GM12891 (cell line): ENCODE measurements at regions not wholly inside any gene's neighbourhood (a gene's known extent, or its start where the extent isn't known, plus 50 kb on each side); places are given as distances from the start of the nearest gene placed in this dataset.

Experiments
- POLR2A ChIP-seq: IDR thresholded peaks from 2 replicates; pipeline ENCODE4 v1.6.1; 2011; ENCODE audit warnings: low read depth, low read length, control low read depth
- POLR2AphosphoS5 ChIP-seq: IDR thresholded peaks from 2 replicates; pipeline ENCODE4 v1.6.1; 2011; ENCODE audit warnings: low read depth, low read length, control low read depth
- TAF1 ChIP-seq: IDR thresholded peaks from 2 replicates; pipeline ENCODE4 v1.6.1; 2011; ENCODE audit warnings: low read depth, low read length, control low read depth

DNA sequence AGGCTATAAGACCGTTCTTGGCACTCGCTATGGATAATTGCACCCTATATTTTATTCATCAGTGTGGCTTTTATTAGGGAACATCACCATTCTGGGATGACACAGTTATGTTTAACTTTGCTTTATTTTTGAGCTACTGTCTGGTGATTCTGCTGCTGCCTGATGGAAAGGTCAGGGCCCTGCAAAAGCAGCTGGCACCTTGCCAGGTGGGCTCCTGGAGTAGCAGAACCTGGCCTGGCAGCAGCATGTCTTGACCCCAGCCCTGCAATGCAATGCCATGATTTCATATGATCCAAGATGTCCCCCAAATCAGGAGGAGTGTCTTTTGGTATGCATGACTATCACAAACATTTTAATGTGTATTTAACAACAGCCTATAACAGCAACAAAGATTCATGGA, 228.4 kb upstream of the RSPO3 start:
- TF ChIP-seq POLR2A (no peak), POLR2AphosphoS5 (no peak), TAF1 (no peak)
